OCI-LY7 (cell line): ENCODE measurements at regions not wholly inside any gene's neighbourhood (a gene's known extent, or its start where the extent isn't known, plus 50 kb on each side); places are given as distances from the start of the nearest gene placed in this dataset.

Experiments used
- BruUV-seq: library from RNA; stranded (reverse); fragments of 400-500 nt; replicated peaks from 2 replicates; lab custom pipeline; 2021; lab: Mats Ljungman, UMichigan
- CTCF ChIA-PET: fragments of 300-600 bp; sonication (Branson Sonifier 250); formaldehyde crosslinking; loops from one replicate; lab custom pipeline; 2022; ENCODE audit warnings: antibody characterized with exemption; ENCODE audit not compliant: unreplicated experiment; lab: Charles Lee
- POLR2A ChIA-PET: fragments of 300-600 bp; sonication (Branson Sonifier 250); formaldehyde crosslinking; loops from one replicate; lab custom pipeline; 2022; ENCODE audit warnings: antibody characterized with exemption; lab: Charles Lee
- DNase-seq: peaks from one replicate; pipeline ENCODE4 v3.0.0-alpha.2; 2015; ENCODE audit warnings: low spot score
- H2AFZ ChIP-seq: fragments of 200-600 bp; sonication (generic), shearing (Covaris generic); 2 replicates; pipeline ENCODE4 v1.6.1; 2014; ENCODE audit warnings: mild to moderate bottlenecking, antibody characterized with exemption, low read length, moderate library complexity
- H3K27ac ChIP-seq: fragments of 200-600 bp; sonication (generic); 2 replicates; pipeline ENCODE4 v1.5.1; 2014; ENCODE audit warnings: mixed run types, low read depth, mild to moderate bottlenecking, moderate library complexity, low read length, inconsistent platforms; ENCODE audit not compliant: poor library complexity, severe bottlenecking
- H3K36me3 ChIP-seq: fragments of 200-600 bp; sonication (generic); 2 replicates; pipeline ENCODE4 v1.6.1; 2014; ENCODE audit warnings: mild to moderate bottlenecking, antibody characterized with exemption, low read length, moderate library complexity, mixed read lengths; ENCODE audit not compliant: insufficient read depth
- H3K4me1 ChIP-seq: fragments of 200-600 bp; sonication (generic); 2 replicates; pipeline ENCODE4 v1.5.1; 2014; ENCODE audit warnings: mild to moderate bottlenecking, low read length; ENCODE audit not compliant: insufficient read depth, poor library complexity, severe bottlenecking
- H3K4me2 ChIP-seq: fragments of 200-600 bp; sonication (generic); 2 replicates; pipeline ENCODE4 v1.6.1; 2014; ENCODE audit warnings: mild to moderate bottlenecking, low read length
- H3K4me3 ChIP-seq: fragments of 200-600 bp; sonication (generic); 2 replicates; pipeline ENCODE4 v1.5.1; 2014; ENCODE audit warnings: mild to moderate bottlenecking, low read depth, low read length; ENCODE audit not compliant: poor library complexity, severe bottlenecking
- H3K79me2 ChIP-seq: fragments of 200-600 bp; sonication (generic); 2 replicates; pipeline ENCODE4 v1.6.1; 2016; ENCODE audit warnings: low read depth, mild to moderate bottlenecking, low read length, moderate library complexity, mixed read lengths; ENCODE audit not compliant: insufficient read depth
- H3K9me2 ChIP-seq: fragments of 200-600 bp; sonication (generic); 2 replicates; pipeline ENCODE4 v1.6.1; 2016; ENCODE audit warnings: mild to moderate bottlenecking, low read length, mixed read lengths; ENCODE audit not compliant: insufficient read depth
- H3K9me3 ChIP-seq: fragments of 200-600 bp; sonication (generic); 2 replicates; pipeline ENCODE4 v1.6.1; 2014; ENCODE audit warnings: mild to moderate bottlenecking, mixed run types, low read length, mixed read lengths
- H4K20me1 ChIP-seq: fragments of 200-600 bp; sonication (generic); 2 replicates; pipeline ENCODE4 v1.6.1; 2014; ENCODE audit warnings: mild to moderate bottlenecking, antibody characterized with exemption, low read length, moderate library complexity, mixed read lengths; ENCODE audit not compliant: insufficient read depth
- CTCF ChIP-seq: fragments of 200-600 bp; sonication (generic); conservative IDR thresholded peaks from 2 replicates; pipeline ENCODE4 v1.5.1; 2014; ENCODE audit warnings: mild to moderate bottlenecking, antibody characterized with exemption, low read length, moderate library complexity, mixed read lengths
- EZH2phosphoT487 ChIP-seq: fragments of 200-600 bp; sonication (generic); IDR thresholded peaks from 2 replicates; pipeline ENCODE4 v1.6.1; 2018; ENCODE audit warnings: low read depth, borderline replicate concordance, mild to moderate bottlenecking, mixed run types, antibody characterized with exemption, low read length, moderate library complexity, mixed read lengths
- intact Hi-C: fragments of 100-400 bp; cut with micrococcal nuclease; formaldehyde crosslinking; loops from one replicate; pipeline ENCODE4 v1.10.0; 2022; ENCODE audit not compliant: unreplicated experiment

GRCh38 chr13:63671296-63671695, 2255.6 kb upstream of the PCDH20 start:
- Histone ChIP-seq H3K36me3 (no peaks in the 10 kb centered on the region), H3K27ac (no peak overlapping the region), H4K20me1 (no peaks in the 10 kb centered on the region), H3K4me1 (no peaks in the 10 kb centered on the region), H3K9me2 (no peaks in the 10 kb centered on the region), H3K79me2 (no peaks in the 10 kb centered on the region), H3K9me3 (no peaks in the 10 kb centered on the region), H3K4me2 (no peak overlapping the region), H2AFZ (no peak overlapping the region), H3K4me3 (no peak overlapping the region)
- CTCF ChIA-PET, result no interaction called here
- DNase-seq, result no peak
- TF ChIP-seq CTCF, result no peak
- no peak for TF ChIP-seq EZH2phosphoT487
- no TSS peak for BruUV-seq
- intact Hi-C loops, result no loop called here
- POLR2A ChIA-PET, result no interaction called here

- Histone ChIP-seq H3K9me2 (no peaks in the 10 kb centered on the region), H2AFZ (no peak overlapping the region), H3K27ac (no peak overlapping the region), H4K20me1 (no peaks in the 10 kb centered on the region), H3K36me3 (no peaks in the 10 kb centered on the region), H3K4me2 (no peak overlapping the region), H3K79me2 (no peaks in the 10 kb centered on the region), H3K4me1 (no peaks in the 10 kb centered on the region), H3K4me3 (no peak overlapping the region), H3K9me3 (no peaks in the 10 kb centered on the region)
- TF ChIP-seq CTCF, result no peak
- TF ChIP-seq EZH2phosphoT487, result no peak
- CTCF ChIA-PET, result no interaction called here
- no TSS peak for BruUV-seq
- POLR2A ChIA-PET, result interaction anchor here (0.7 kb wide), 1 partner anchor 766 kb away, joined by 6 read pairs; no protein-coding TSS in a partner anchor
- intact Hi-C loops, result no loop called here
- DNase-seq, result no peak
These were observed 2235.7 kb upstream of the PCDH20 start for GRCh38 chr13:63651394-63651793.

GRCh38 chr13:63643543-63643942, 2227.9 kb upstream of the PCDH20 start:
- Histone ChIP-seq H3K27ac (no peak overlapping the region), H3K9me3 (no peaks in the 10 kb centered on the region), H3K4me3 (no peak overlapping the region), H4K20me1 (no peaks in the 10 kb centered on the region), H3K4me2 (no peak overlapping the region), H3K79me2 (no peaks in the 10 kb centered on the region), H3K4me1 (no peaks in the 10 kb centered on the region), H2AFZ (no peak overlapping the region), H3K9me2 (no peaks in the 10 kb centered on the region), H3K36me3 (no peaks in the 10 kb centered on the region)
- intact Hi-C loops, result no loop called here
- CTCF ChIA-PET, result no interaction called here
- BruUV-seq, result no TSS peak
- no peak for DNase-seq
- TF ChIP-seq CTCF, result no peak
- no peak for TF ChIP-seq EZH2phosphoT487
- POLR2A ChIA-PET, result no interaction called here
